ENCODE measurements at regions not wholly inside any gene's neighbourhood (a gene's known extent, or its start where the extent isn't known, plus 50 kb on each side); places are given as distances from the start of the nearest gene placed in this dataset.

DNA sequence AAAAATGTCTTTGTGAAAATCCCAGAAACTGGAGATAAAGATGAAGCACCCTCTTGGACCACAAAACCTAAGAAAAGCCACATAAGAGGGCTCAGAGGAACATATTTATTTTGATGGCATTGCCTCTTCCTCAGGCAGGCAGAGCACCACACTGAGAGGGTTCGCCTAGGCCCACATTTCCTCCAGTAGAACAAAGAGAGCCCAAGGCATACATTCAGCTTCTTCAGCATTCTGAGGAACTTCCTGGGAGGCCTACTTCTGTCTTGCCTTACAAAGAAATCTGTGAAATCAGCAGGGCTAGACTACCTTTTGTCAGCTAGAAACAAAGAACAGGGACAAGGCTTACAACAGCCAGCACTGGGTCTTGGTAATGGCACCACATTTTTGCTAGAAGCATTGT, 1325.3 kb downstream of the SI start:
- no peak for TF ChIP-seq CTCF (IDR thresholded peaks at IDR 0.05)

- no peak for TF ChIP-seq CTCF (IDR thresholded peaks at IDR 0.05)
Measured at GRCh38 chr3:163745204-163745603, 1333.1 kb downstream of the SI start.

- no peak for TF ChIP-seq CTCF (IDR thresholded peaks at IDR 0.05)
Measured at GRCh38 chr3:163735394-163735793, 1342.9 kb downstream of the SI start.

GRCh38 chr3:163730684-163731083, 1347.6 kb downstream of the SI start:
- no peak for TF ChIP-seq CTCF (IDR thresholded peaks at IDR 0.05)

DNA sequence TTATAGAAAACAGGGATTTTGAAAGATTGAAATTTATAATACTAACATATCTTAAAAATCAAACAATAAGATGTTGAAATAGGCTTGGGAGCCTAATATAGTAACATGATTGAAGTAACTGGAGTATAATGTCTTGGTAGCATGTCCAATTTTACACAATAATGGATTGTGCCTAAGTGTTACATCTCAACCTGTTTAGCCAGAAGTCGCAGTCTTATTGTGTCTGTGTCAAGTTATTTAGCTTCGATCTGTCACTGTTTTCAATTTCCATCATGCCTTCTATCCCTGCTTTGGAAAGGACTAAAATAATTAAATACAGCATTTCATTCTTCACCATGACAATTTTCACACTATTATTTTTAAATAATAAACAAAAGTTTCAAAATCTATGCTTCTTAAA, 1352.2 kb downstream of the SI start:
- no peak for TF ChIP-seq CTCF (IDR thresholded peaks at IDR 0.05)

GRCh38 chr3:163722405-163722804, 1355.9 kb downstream of the SI start:
- TF ChIP-seq CTCF (IDR thresholded peaks at IDR 0.05): no peak

GRCh38 chr3:163721596-163721995, 1356.7 kb downstream of the SI start:
- no peak for TF ChIP-seq CTCF (IDR thresholded peaks at IDR 0.05)

DNA sequence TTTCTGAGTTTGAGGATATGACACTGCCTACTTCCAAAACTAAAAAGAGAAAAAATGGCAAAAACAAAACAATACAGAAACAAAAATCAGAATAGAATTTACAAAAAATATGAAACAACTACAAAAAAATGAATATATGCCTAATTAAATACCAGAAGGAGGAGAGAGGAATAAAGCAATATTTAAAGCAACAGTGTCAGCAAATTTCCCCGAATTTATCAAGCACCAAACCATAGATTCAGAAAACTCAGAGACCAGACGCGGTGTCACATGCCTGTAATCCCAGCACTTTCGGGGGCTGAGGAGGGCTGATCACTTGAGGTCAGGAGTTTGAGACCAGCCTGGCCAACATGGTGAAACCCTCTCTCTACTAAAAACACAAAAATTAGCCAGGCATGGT, 1360.9 kb downstream of the SI start:
- no peak for TF ChIP-seq CTCF (IDR thresholded peaks at IDR 0.05)
